A673 (cell line): ENCODE measurements at regions not wholly inside any gene's neighbourhood (a gene's known extent, or its start where the extent isn't known, plus 50 kb on each side); places are given as distances from the start of the nearest gene placed in this dataset.

ENCODE experiments used
- BruUV-seq: library from RNA; stranded (reverse); fragments of 400-500 nt; replicated peaks from 2 replicates; lab custom pipeline; 2021; lab: Mats Ljungman, UMichigan
- CTCF ChIA-PET: fragments of 300-600 bp; sonication (Branson Sonifier 250); formaldehyde crosslinking; loops from one replicate; lab custom pipeline; 2022; ENCODE audit warnings: antibody characterized with exemption; lab: Charles Lee
- POLR2A ChIA-PET: fragments of 300-600 bp; sonication (Branson Sonifier 250); formaldehyde crosslinking; loops from one replicate; lab custom pipeline; 2022; ENCODE audit warnings: antibody characterized with exemption; ENCODE audit not compliant: low non-redundant PET; lab: Charles Lee
- DNase-seq: peaks from one replicate; pipeline ENCODE4 v3.0.0-alpha.2; 2015; ENCODE audit warnings: low spot score
- H3K27ac ChIP-seq: fragments of 200-600 bp; sonication (generic); 2 replicates; pipeline ENCODE4 v1.5.1; 2016; ENCODE audit warnings: mixed run types, low read depth, mild to moderate bottlenecking, mixed read lengths, antibody characterized with exemption, low read length; ENCODE audit not compliant: poor library complexity, severe bottlenecking
- H3K27me3 ChIP-seq: fragments of 200-600 bp; sonication (generic); replicated peaks from 2 replicates; pipeline ENCODE4 v1.6.1; 2017; ENCODE audit warnings: mixed run types, low read depth, mild to moderate bottlenecking, mixed read lengths, antibody characterized with exemption, low read length; ENCODE audit not compliant: insufficient read depth, poor library complexity
- H3K36me3 ChIP-seq: fragments of 200-600 bp; sonication (generic); 2 replicates; pipeline ENCODE4 v1.6.1; 2016; ENCODE audit warnings: mixed run types, mild to moderate bottlenecking, mixed read lengths, antibody characterized with exemption, low read length; ENCODE audit not compliant: insufficient read depth, poor library complexity, severe bottlenecking
- H3K4me1 ChIP-seq: fragments of 200-600 bp; sonication (generic); 2 replicates; pipeline ENCODE4 v1.6.1; 2017; ENCODE audit warnings: mixed run types, mild to moderate bottlenecking, mixed read lengths, antibody characterized with exemption, low read length; ENCODE audit not compliant: insufficient read depth, poor library complexity, severe bottlenecking
- H3K4me3 ChIP-seq: fragments of 200-600 bp; sonication (generic); 2 replicates; pipeline ENCODE4 v1.5.1; 2016; ENCODE audit warnings: low read depth, mixed run types, mild to moderate bottlenecking, mixed read lengths, low read length; ENCODE audit not compliant: poor library complexity, severe bottlenecking
- H3K9me3 ChIP-seq: fragments of 200-600 bp; sonication (generic); 2 replicates; pipeline ENCODE4 v1.6.1; 2016; ENCODE audit warnings: mixed run types, low read depth, mild to moderate bottlenecking, mixed read lengths, antibody characterized with exemption, low read length; ENCODE audit not compliant: poor library complexity, severe bottlenecking
- EZH2 ChIP-seq: fragments of 200-600 bp; sonication (generic); IDR thresholded peaks from 2 replicates; pipeline ENCODE4 v1.6.1; 2017; ENCODE audit warnings: borderline replicate concordance, low read depth, mild to moderate bottlenecking, mixed read lengths, antibody characterized with exemption, low read length; ENCODE audit not compliant: poor library complexity, severe bottlenecking
- intact Hi-C: fragments of 100-400 bp; cut with micrococcal nuclease; formaldehyde crosslinking; loops from one replicate; pipeline ENCODE4 v1.10.0; 2022; ENCODE audit not compliant: unreplicated experiment
- TF ChIP-seq, protein P1 (sequence below): fragments of 300-800, 200-600 bp; sonication (generic); conservative IDR thresholded peaks from 2 replicates; pipeline ENCODE4 v1.5.1; 2017; ENCODE audit warnings: low read depth, mild to moderate bottlenecking, antibody characterized with exemption, low read length, moderate library complexity, mixed read lengths

DNA sequence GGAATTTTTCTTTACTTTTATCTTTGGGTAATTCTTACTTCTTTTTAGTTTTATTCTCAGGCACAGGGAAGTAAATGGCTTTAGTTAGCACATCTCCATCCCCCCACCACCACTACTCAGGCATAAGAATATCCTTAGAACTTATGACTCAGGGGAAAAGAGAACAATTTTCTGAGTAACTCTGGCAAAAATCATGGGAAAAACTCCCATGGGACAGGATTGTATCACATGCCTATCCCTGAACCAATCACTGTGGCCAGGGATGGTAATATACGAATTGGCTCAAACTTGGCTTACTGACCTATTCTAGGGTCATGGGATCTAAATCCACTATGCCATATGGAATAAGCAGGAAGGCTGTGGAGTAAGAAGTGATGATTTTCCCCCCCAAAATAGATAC, 339.1 kb downstream of the BTBD3 start:
- no peak for DNase-seq
- ChIA-PET CTCF (no interaction called here), POLR2A (no interaction called here)
- no peaks in the 10 kb centered on the region for H3K4me1 ChIP-seq
- H3K27me3 ChIP-seq, result no peaks in the 10 kb centered on the region
- no TSS peak for BruUV-seq
- H3K36me3 ChIP-seq, result no peaks in the 10 kb centered on the region
- no peak overlapping the region for H3K4me3 ChIP-seq
- H3K9me3 ChIP-seq, result no peaks in the 10 kb centered on the region
- intact Hi-C loops, result no loop called here
- TF ChIP-seq EZH2, result no peak
- TF ChIP-seq, protein P1, sequence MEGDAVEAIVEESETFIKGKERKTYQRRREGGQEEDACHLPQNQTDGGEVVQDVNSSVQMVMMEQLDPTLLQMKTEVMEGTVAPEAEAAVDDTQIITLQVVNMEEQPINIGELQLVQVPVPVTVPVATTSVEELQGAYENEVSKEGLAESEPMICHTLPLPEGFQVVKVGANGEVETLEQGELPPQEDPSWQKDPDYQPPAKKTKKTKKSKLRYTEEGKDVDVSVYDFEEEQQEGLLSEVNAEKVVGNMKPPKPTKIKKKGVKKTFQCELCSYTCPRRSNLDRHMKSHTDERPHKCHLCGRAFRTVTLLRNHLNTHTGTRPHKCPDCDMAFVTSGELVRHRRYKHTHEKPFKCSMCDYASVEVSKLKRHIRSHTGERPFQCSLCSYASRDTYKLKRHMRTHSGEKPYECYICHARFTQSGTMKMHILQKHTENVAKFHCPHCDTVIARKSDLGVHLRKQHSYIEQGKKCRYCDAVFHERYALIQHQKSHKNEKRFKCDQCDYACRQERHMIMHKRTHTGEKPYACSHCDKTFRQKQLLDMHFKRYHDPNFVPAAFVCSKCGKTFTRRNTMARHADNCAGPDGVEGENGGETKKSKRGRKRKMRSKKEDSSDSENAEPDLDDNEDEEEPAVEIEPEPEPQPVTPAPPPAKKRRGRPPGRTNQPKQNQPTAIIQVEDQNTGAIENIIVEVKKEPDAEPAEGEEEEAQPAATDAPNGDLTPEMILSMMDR, result no peak
- no peak overlapping the region for H3K27ac ChIP-seq

DNA sequence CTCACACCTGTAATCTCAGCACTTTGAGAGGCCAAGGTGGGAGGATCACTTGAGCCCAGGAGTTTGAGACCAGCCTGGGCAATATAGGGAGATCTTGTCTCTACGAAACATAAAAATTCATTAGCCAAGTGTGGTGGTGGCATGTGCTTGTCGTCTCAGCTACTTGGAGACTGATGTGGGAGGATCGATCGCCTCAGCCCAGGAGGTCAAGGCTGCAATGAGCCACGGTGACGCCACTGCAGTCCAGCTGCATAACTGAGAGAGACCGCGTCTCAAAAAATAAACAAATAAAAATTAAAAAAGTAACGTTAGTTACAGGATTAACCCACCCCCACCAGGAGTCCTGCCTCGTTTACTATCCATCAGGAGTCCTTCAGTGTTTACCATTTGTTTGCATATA, 345.1 kb downstream of the BTBD3 start:
- Histone ChIP-seq H3K4me3 (no peak overlapping the region), H3K36me3 (no peaks in the 10 kb centered on the region), H3K27ac (no peak overlapping the region), H3K9me3 (no peaks in the 10 kb centered on the region), H3K27me3 (no peaks in the 10 kb centered on the region), H3K4me1 (no peaks in the 10 kb centered on the region)
- no TSS peak for BruUV-seq
- DNase-seq, result no peak
- CTCF ChIA-PET, result no interaction called here
- TF ChIP-seq EZH2, result no peak
- TF ChIP-seq, protein P1, result no peak
- POLR2A ChIA-PET, result no interaction called here
- intact Hi-C loops, result no loop called here

DNA sequence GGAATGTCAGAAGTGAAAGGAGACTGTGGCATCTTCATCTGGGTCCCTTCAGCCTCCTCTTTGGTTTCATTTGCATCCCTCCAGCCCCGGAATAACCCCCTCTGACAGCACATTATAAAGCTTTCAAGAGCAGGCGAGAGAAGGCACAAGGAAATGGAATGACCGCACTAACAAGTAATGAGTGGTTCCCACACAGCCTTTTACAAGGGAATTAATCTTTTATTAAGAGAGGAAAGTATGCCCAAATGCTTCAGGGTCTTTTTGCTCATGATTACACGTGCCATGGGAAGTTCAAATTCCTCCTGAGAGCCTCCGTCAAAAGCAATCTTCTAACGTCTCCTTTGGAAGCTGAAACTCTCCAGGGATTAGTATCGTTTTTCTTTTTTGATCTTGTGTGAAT, 347.0 kb downstream of the BTBD3 start:
- CTCF ChIA-PET, result no interaction called here
- BruUV-seq, result no TSS peak

More for the DNA sequence above, 347.0 kb downstream of the BTBD3 start:
- no peaks in the 10 kb centered on the region for H3K36me3 ChIP-seq
- TF ChIP-seq, protein P1, result no peak
- no peak for TF ChIP-seq EZH2
- no peak overlapping the region for H3K27ac ChIP-seq
- no peaks in the 10 kb centered on the region for H3K9me3 ChIP-seq
- no peaks in the 10 kb centered on the region for H3K4me1 ChIP-seq
- POLR2A ChIA-PET, result no interaction called here
- no peak overlapping the region for H3K4me3 ChIP-seq
- no peaks in the 10 kb centered on the region for H3K27me3 ChIP-seq
- intact Hi-C loops, result no loop called here
- no peak for DNase-seq
